H1 (cell line): ENCODE measurements at regions not wholly inside any gene's neighbourhood (a gene's known extent, or its start where the extent isn't known, plus 50 kb on each side); places are given as distances from the start of the nearest gene placed in this dataset.

ENCODE experiments used
- CTCF ChIA-PET: fragments of 300-600 bp; sonication (Branson Sonifier 250); formaldehyde crosslinking; loops from one replicate; lab custom pipeline; 2021; ENCODE audit not compliant: partially characterized antibody; lab: Charles Lee
- POLR2A ChIA-PET: fragments of 300-600 bp; sonication (Branson Sonifier 250); formaldehyde crosslinking; loops from one replicate; lab custom pipeline; 2021; ENCODE audit warnings: inconsistent platforms; ENCODE audit not compliant: partially characterized antibody; lab: Charles Lee
- DNase-seq, 2 experiments: peaks; one replicate each; pipeline versions ENCODE4 v3.0.0 to v3.0.0-alpha.2; 2010 to 2022; ENCODE audit warnings: low spot score in 2 of 2, low read depth in 1 of 2, mixed read lengths in 1 of 2
- FAIRE-seq: peaks from 2 replicates; lab custom pipeline; 2011; peaks lifted over from hg19 to GRCh38; lab: Jason Lieb, UNC
- H2AFZ ChIP-seq: 2 replicates; pipeline ENCODE4 v1.8.1; 2012; ENCODE audit warnings: low read length, inconsistent platforms
- H2AK5ac ChIP-seq: 2 replicates; pipeline ENCODE4 v1.6.1; 2013; ENCODE audit warnings: low read depth, low read length
- H2BK120ac ChIP-seq: replicated peaks from 2 replicates; pipeline ENCODE3; 2013; ENCODE audit warnings: low read depth, low read length, inconsistent platforms
- H2BK12ac ChIP-seq: 2 replicates; pipeline ENCODE4 v1.6.1; 2013; ENCODE audit warnings: low read depth, low read length
- H2BK15ac ChIP-seq: 2 replicates; pipeline ENCODE4 v1.6.1; 2013; ENCODE audit warnings: low read length
- H2BK20ac ChIP-seq: 2 replicates; pipeline ENCODE4 v1.6.1; 2013; ENCODE audit warnings: low read length
- H2BK5ac ChIP-seq: 2 replicates; pipeline ENCODE4 v1.6.1; 2013; ENCODE audit warnings: low read depth, low read length
- H3K14ac ChIP-seq: 2 replicates; pipeline ENCODE4 v1.6.1; 2013; ENCODE audit warnings: inconsistent platforms; ENCODE audit not compliant: insufficient read length
- H3K18ac ChIP-seq: 2 replicates; pipeline ENCODE4 v1.6.1; 2013; ENCODE audit warnings: low read length; ENCODE audit errors: extremely low read depth
- H3K23ac ChIP-seq: 2 replicates; pipeline ENCODE4 v1.6.1; 2013; ENCODE audit warnings: inconsistent platforms; ENCODE audit not compliant: insufficient read length
- H3K23me2 ChIP-seq: 2 replicates; pipeline ENCODE4 v1.6.1; 2013; ENCODE audit warnings: low read depth, low read length
- H3K27ac ChIP-seq: 2 replicates; pipeline ENCODE4 v1.6.1; 2011; ENCODE audit warnings: low read depth, low read length, inconsistent platforms
- H3K27me3 ChIP-seq, 4 experiments: replicated peaks in 1 of 4; 1 replicate in 1 of 4; 2 replicates in 3 of 4; pipeline versions ENCODE4 v1.6.1 to v1.8.1; 2011 to 2013; ENCODE audit warnings: low read length in 3 of 4, mild to moderate bottlenecking in 3 of 4, inconsistent platforms in 2 of 4, mixed read lengths in 2 of 4, moderate library complexity in 1 of 4; ENCODE audit not compliant: control insufficient read depth in 3 of 4, insufficient read depth in 3 of 4; ENCODE audit errors: extremely low read depth in 1 of 4
- H3K36me3 ChIP-seq, 4 experiments: 2 replicates each; pipeline versions ENCODE4 v1.6.1 to v1.8.1; 2011 to 2013; ENCODE audit warnings: mild to moderate bottlenecking in 4 of 4, low read length in 3 of 4, moderate library complexity in 2 of 4, control low read depth in 1 of 4, inconsistent platforms in 1 of 4; ENCODE audit not compliant: insufficient read depth in 4 of 4, control insufficient read depth in 2 of 4
- H3K4ac ChIP-seq: replicated peaks from 2 replicates; pipeline ENCODE3; 2013; ENCODE audit warnings: low read length, low read depth, mixed read lengths, inconsistent platforms; ENCODE audit not compliant: insufficient read length
- H3K4me1 ChIP-seq, 4 experiments: replicated peaks in 1 of 4; 1 replicate in 1 of 4; 2 replicates in 3 of 4; pipeline versions ENCODE4 v1.6.1 to v1.8.1; 2011 to 2013; ENCODE audit warnings: low read length in 3 of 4, inconsistent platforms in 2 of 4, mixed read lengths in 1 of 4; ENCODE audit not compliant: insufficient read depth in 4 of 4, control insufficient read depth in 3 of 4
- H3K4me2 ChIP-seq, 2 experiments: 2 replicates each; pipeline versions ENCODE4 v1.6.1 to v1.8.1; 2011 to 2013; ENCODE audit warnings: low read depth in 2 of 2, low read length in 2 of 2, control low read depth in 1 of 2, inconsistent platforms in 1 of 2, mild to moderate bottlenecking in 1 of 2; ENCODE audit not compliant: insufficient read depth in 1 of 2
- H3K4me3 ChIP-seq, 4 experiments: fragments of 200-600, 300-600 bp in 1 of 4; sonication (generic), shearing (Covaris generic), sonication (Bioruptor Twin) in 1 of 4; 2 replicates each; pipeline versions ENCODE4 v1.5.1 to v1.8.1; 2011 to 2016; ENCODE audit warnings: low read length in 4 of 4, low read depth in 3 of 4, control low read depth in 2 of 4, inconsistent platforms in 2 of 4, mild to moderate bottlenecking in 2 of 4, mixed read lengths in 1 of 4, moderate library complexity in 1 of 4; ENCODE audit not compliant: insufficient read depth in 2 of 4; ENCODE audit errors: extremely low read depth in 1 of 4
- H3K56ac ChIP-seq: replicated peaks from 2 replicates; pipeline ENCODE3; 2013; ENCODE audit warnings: low read depth, mild to moderate bottlenecking, mixed read lengths, low read length, inconsistent platforms; ENCODE audit not compliant: insufficient read length
- H3K79me1 ChIP-seq: 2 replicates; pipeline ENCODE4 v1.6.1; 2013; ENCODE audit warnings: low read depth, low read length, control low read depth
- H3K79me2 ChIP-seq, 2 experiments: 2 replicates each; pipeline versions ENCODE4 v1.6.1 to v1.8.1; 2012 to 2013; ENCODE audit warnings: low read length in 2 of 2, mild to moderate bottlenecking in 2 of 2, inconsistent platforms in 1 of 2; ENCODE audit not compliant: insufficient read depth in 2 of 2, control insufficient read depth in 1 of 2
- H3K9ac ChIP-seq, 4 experiments: replicated peaks in 1 of 4; 1 replicate in 1 of 4; 2 replicates in 3 of 4; pipeline versions ENCODE4 v1.6.1 to v1.8.1; 2011 to 2013; ENCODE audit warnings: low read depth in 3 of 4, low read length in 3 of 4, control low read depth in 2 of 4, mild to moderate bottlenecking in 2 of 4, moderate library complexity in 2 of 4, inconsistent platforms in 1 of 4; ENCODE audit errors: extremely low read depth in 1 of 4
- H3K9me3 ChIP-seq, 2 experiments: 2 replicates each; pipeline versions ENCODE4 v1.6.1 to v1.8.1; 2012 to 2013; ENCODE audit warnings: mild to moderate bottlenecking in 2 of 2, moderate library complexity in 2 of 2, control low read depth in 1 of 2, inconsistent platforms in 1 of 2, low read depth in 1 of 2, low read length in 1 of 2, mixed read lengths in 1 of 2; ENCODE audit not compliant: insufficient read depth in 2 of 2
- H4K20me1 ChIP-seq, 2 experiments: replicated peaks in 1 of 2; 2 replicates each; pipeline versions ENCODE3 to v1.8.1; 2011 to 2013; ENCODE audit warnings: inconsistent platforms in 2 of 2, low read length in 2 of 2, mild to moderate bottlenecking in 1 of 2; ENCODE audit not compliant: insufficient read depth in 2 of 2, control insufficient read depth in 1 of 2
- H4K5ac ChIP-seq: 2 replicates; pipeline ENCODE4 v1.6.1; 2013; ENCODE audit warnings: low read length, low read depth, mixed read lengths, inconsistent platforms; ENCODE audit not compliant: insufficient read length
- H4K8ac ChIP-seq: 2 replicates; pipeline ENCODE4 v1.8.0; 2013; ENCODE audit warnings: mild to moderate bottlenecking, moderate library complexity, low read length, inconsistent platforms; ENCODE audit not compliant: insufficient read depth; ENCODE audit errors: extremely low read depth
- H4K91ac ChIP-seq: replicated peaks from 2 replicates; pipeline ENCODE3; 2013; ENCODE audit warnings: low read length, mixed read lengths, inconsistent platforms; ENCODE audit not compliant: insufficient read length
- EZH2 ChIP-seq: fragments of 200-600 bp; sonication (generic); IDR thresholded peaks from 2 replicates; pipeline ENCODE4 v1.7.1; 2012; ENCODE audit warnings: low read depth, mild to moderate bottlenecking, moderate library complexity, low read length, inconsistent platforms; ENCODE audit not compliant: severe bottlenecking
- FOSL1 ChIP-seq: IDR thresholded peaks from 2 replicates; pipeline ENCODE4 v1.6.1; 2011; ENCODE audit warnings: mild to moderate bottlenecking, low read depth, low read length, moderate library complexity; ENCODE audit not compliant: insufficient read depth
- SP1 ChIP-seq: IDR thresholded peaks from 2 replicates; pipeline ENCODE4 v1.6.1; 2011; ENCODE audit warnings: low read depth, low read length
- SP2 ChIP-seq: IDR thresholded peaks from 2 replicates; pipeline ENCODE4 v1.6.1; 2012; ENCODE audit warnings: mild to moderate bottlenecking, low read length, inconsistent platforms
- SRF ChIP-seq: IDR thresholded peaks from 2 replicates; pipeline ENCODE4 v1.6.1; 2011; ENCODE audit warnings: mild to moderate bottlenecking, low read depth, low read length, moderate library complexity
- WGBS, 2 experiments: shearing (Covaris generic) in 1 of 2; methylation state at CpG; one replicate each; pipeline versions ENCODE4 v1.1.6 to v1.1.7; 2013 to 2015; ENCODE audit warnings: low lambda C conversion rate in 2 of 2, mixed read lengths in 2 of 2, inconsistent platforms in 1 of 2, low coverage in 1 of 2, missing lambda C conversion rate in 1 of 2; ENCODE audit not compliant: insufficient replicate concordance in 2 of 2, insufficient coverage in 1 of 2, insufficient read length in 1 of 2; ENCODE audit errors: extremely low coverage in 1 of 2, missing lambda C conversion rate in 1 of 2; 5-methylcytosine and 5-hydroxymethylcytosine counted together

- H3K4me1 ChIP-seq = no peaks in the 10 kb centered on the region
- no peaks in the 10 kb centered on the region for H3K36me3 ChIP-seq
- 93% methylated on average over 3 of the region's 3 CpGs; no CpG with 5 or more reads in 1 of the 2 experiments for WGBS, 2 experiments
- H3K14ac ChIP-seq = no peak overlapping the region
- no peaks in the 10 kb centered on the region for H3K27me3 ChIP-seq
- no peak overlapping the region for H3K4me3 ChIP-seq
- no peak overlapping the region for H2BK120ac ChIP-seq
- H2BK20ac ChIP-seq = no peak overlapping the region
- no peak overlapping the region for H3K4me2 ChIP-seq
- H2AFZ ChIP-seq = no peak overlapping the region
- TF ChIP-seq SP1 (no peak), EZH2 (no peak), FOSL1 (no peak), SP2 (no peak), SRF (no peak)
- no peak overlapping the region for H2BK5ac ChIP-seq
- H3K18ac ChIP-seq = no peak overlapping the region
- POLR2A ChIA-PET = no interaction called here
- DNase-seq (no peak), FAIRE-seq (no peak)
- no peak overlapping the region for H3K56ac ChIP-seq
- no peak overlapping the region for H4K5ac ChIP-seq
- no peak overlapping the region for H3K23ac ChIP-seq
- no peak overlapping the region for H4K91ac ChIP-seq
- no peak overlapping the region for H2AK5ac ChIP-seq
- H3K79me1 ChIP-seq = no peaks in the 10 kb centered on the region
- no peaks in the 10 kb centered on the region for H4K20me1 ChIP-seq
- H3K4ac ChIP-seq = no peak overlapping the region
- no peak overlapping the region for H2BK15ac ChIP-seq
- H3K79me2 ChIP-seq = no peaks in the 10 kb centered on the region
- CTCF ChIA-PET = no interaction called here
- H3K23me2 ChIP-seq = no peaks in the 10 kb centered on the region
- no peak overlapping the region for H3K27ac ChIP-seq
- H3K9me3 ChIP-seq = no peaks in the 10 kb centered on the region
- H4K8ac ChIP-seq = no peak overlapping the region
- no peak overlapping the region for H3K9ac ChIP-seq
- no peak overlapping the region for H2BK12ac ChIP-seq
Measured at GRCh38 chr10:8726084-8726778, 671.7 kb downstream of the GATA3 start.
